Common myeloid progenitor, CD34-positive (primary cell): ENCODE measurements at regions not wholly inside any gene's neighbourhood (a gene's known extent, or its start where the extent isn't known, plus 50 kb on each side); places are given as distances from the start of the nearest gene placed in this dataset.

ENCODE experiments used
- CTCF ChIA-PET: fragments of 350-600 bp; sonication (Branson Sonifier 250); formaldehyde crosslinking; loops from one replicate; lab custom pipeline; 2021; ENCODE audit warnings: antibody characterized with exemption; lab: Charles Lee
- POLR2A ChIA-PET: fragments of 350-600 bp; sonication (Branson Sonifier 250); formaldehyde crosslinking; loops from one replicate; lab custom pipeline; 2021; ENCODE audit warnings: antibody characterized with exemption; lab: Charles Lee
- DNase-seq, 3 donors: peaks; one replicate each; pipeline versions ENCODE4 v3.0.0 to v3.0.0-alpha.2; 2013
- H3K27ac ChIP-seq, 2 experiments: 1 replicate in 1 of 2; 2 replicates in 1 of 2; pipeline ENCODE4 v1.7.0; 2013; ENCODE audit warnings: inconsistent platforms in 2 of 2, low read length in 2 of 2, mild to moderate bottlenecking in 2 of 2, low read depth in 1 of 2, moderate library complexity in 1 of 2; ENCODE audit not compliant: severe bottlenecking in 2 of 2, insufficient read depth in 1 of 2, poor library complexity in 1 of 2
- H3K27me3 ChIP-seq, 5 experiments: replicated peaks in 2 of 5; 1 replicate in 3 of 5; 2 replicates in 2 of 5; pipeline versions ENCODE4 v1.6.1 to v1.7.0; 2013; ENCODE audit warnings: low read length in 4 of 5, mild to moderate bottlenecking in 2 of 5, moderate library complexity in 2 of 5, inconsistent platforms in 1 of 5; ENCODE audit not compliant: insufficient read depth in 5 of 5, control insufficient read depth in 4 of 5
- H3K36me3 ChIP-seq, 4 experiments: 1 replicate in 2 of 4; 2 replicates in 2 of 4; pipeline versions ENCODE4 v1.6.1 to v1.7.0; 2013; ENCODE audit warnings: low read length in 3 of 4, control low read depth in 1 of 4, mild to moderate bottlenecking in 1 of 4; ENCODE audit not compliant: control insufficient read depth in 4 of 4, insufficient read depth in 4 of 4
- H3K4me1 ChIP-seq, 4 experiments: 1 replicate in 3 of 4; 2 replicates in 1 of 4; pipeline versions ENCODE4 v1.6.1 to v1.7.1; 2013; ENCODE audit warnings: low read length in 3 of 4, mild to moderate bottlenecking in 3 of 4, control low read depth in 1 of 4, inconsistent platforms in 1 of 4, moderate library complexity in 1 of 4; ENCODE audit not compliant: control insufficient read depth in 4 of 4, insufficient read depth in 4 of 4; ENCODE audit errors: control extremely low read depth in 1 of 4
- H3K4me3 ChIP-seq, 7 experiments: 1 replicate in 4 of 7; 2 replicates in 3 of 7; pipeline versions ENCODE4 v1.5.1 to v1.7.0; 2013; ENCODE audit warnings: mild to moderate bottlenecking in 7 of 7, low read length in 6 of 7, moderate library complexity in 6 of 7, inconsistent platforms in 2 of 7, low read depth in 2 of 7, control low read depth in 1 of 7; ENCODE audit not compliant: insufficient read depth in 4 of 7, control insufficient read depth in 1 of 7; ENCODE audit errors: extremely low read depth in 1 of 7
- H3K9me3 ChIP-seq, 5 experiments: 1 replicate in 4 of 5; 2 replicates in 1 of 5; pipeline versions ENCODE4 v1.6.1 to v1.7.1; 2013; ENCODE audit warnings: low read length in 4 of 5, mild to moderate bottlenecking in 2 of 5, inconsistent platforms in 1 of 5, low read depth in 1 of 5, moderate library complexity in 1 of 5; ENCODE audit not compliant: control insufficient read depth in 4 of 5, insufficient read depth in 2 of 5; ENCODE audit errors: control extremely low read depth in 1 of 5
- WGBS: methylation state at CpG from one replicate; pipeline ENCODE4 v1.1.5; 2013; ENCODE audit not compliant: insufficient coverage; 5-methylcytosine and 5-hydroxymethylcytosine counted together

DNA sequence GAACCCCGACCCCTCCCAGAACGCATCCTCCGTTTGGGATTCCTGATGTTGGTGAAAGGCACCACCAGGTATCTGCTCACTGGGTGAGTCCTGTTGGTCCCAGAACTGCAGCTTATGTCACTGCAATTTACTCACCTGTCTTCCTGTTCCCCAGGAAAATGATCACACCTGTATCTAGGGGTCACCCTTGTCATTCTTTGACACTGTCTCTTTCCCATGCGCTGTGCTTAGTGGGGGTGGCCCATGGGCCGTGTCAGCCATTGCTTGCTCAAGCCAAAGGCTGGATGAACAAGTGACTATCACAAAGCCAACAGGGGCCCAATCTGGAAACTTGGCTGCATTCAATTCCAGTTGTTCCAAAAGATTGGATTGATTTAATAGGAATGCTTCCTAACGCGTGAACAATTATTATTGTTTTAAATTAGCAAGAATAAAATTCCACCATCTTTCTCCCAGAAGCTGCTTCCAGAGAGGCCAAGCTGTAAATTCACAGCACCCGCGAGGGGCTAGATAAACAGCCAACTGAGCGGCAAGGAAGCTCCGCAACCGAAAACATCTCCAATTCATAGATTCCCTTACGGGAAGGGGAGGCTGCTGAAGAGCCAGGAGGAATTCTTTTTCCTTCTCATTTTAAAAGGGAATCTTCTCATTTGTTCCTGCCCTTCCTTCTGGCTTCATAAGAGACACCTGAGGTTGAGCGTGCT lies 134.8 kb upstream of the ZMIZ1 start:
- CTCF ChIA-PET, result interaction anchor here (1.4 to 1.5 kb wide), 2 partner anchors 11 to 18 kb away, joined by 3 to 4 read pairs; no protein-coding TSS in a partner anchor
- POLR2A ChIA-PET, result no interaction called here

DNA sequence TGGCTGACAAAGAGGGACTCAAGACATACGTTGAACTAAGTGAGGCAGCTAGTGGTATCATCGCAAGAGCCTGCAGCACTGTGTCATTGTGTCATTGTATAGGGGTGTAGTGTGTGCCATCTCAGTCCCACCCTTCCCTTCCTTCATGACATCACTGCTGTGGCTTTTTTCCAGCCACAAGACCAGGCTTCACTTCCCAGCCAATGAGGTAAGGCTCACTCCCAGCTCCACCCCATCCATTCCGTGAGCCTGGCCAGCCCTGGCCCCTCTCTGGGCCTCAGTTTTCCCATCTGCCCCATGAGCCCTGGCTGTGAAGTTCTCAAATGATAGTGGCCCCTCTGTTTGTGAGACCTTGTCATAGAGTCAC lies 134.3 kb upstream of the ZMIZ1 start:
- H3K4me1 ChIP-seq, result peaks cover 0 to 20% (median 14%) of the 10 kb centered on the region in 4 experiments
- no peaks in the 10 kb centered on the region for H3K27me3 ChIP-seq
- WGBS, result 93% methylated on average over 1 of the region's 3 CpGs
- H3K36me3 ChIP-seq, result no peaks in the 10 kb centered on the region
- ChIA-PET CTCF (interaction anchor here (1.4 to 1.5 kb wide), 2 partner anchors 10 to 18 kb away, joined by 3 to 4 read pairs; no protein-coding TSS in a partner anchor), POLR2A (no interaction called here)
- no peak overlapping the region for H3K27ac ChIP-seq
- DNase-seq, result no peak
- H3K4me3 ChIP-seq, result no peak overlapping the region
- H3K9me3 ChIP-seq, result no peaks in the 10 kb centered on the region

More for the DNA sequence above, 134.8 kb upstream of the ZMIZ1 start:
- H3K36me3 ChIP-seq, result no peaks in the 10 kb centered on the region
- H3K27me3 ChIP-seq, result no peaks in the 10 kb centered on the region
- H3K4me3 ChIP-seq, result no peak overlapping the region
- 99% methylated on average over 7 of the region's 14 CpGs for WGBS
- H3K27ac ChIP-seq, result no peak overlapping the region
- H3K9me3 ChIP-seq, result no peaks in the 10 kb centered on the region
- peaks cover 0 to 18% (median 14%) of the 10 kb centered on the region in 4 experiments for H3K4me1 ChIP-seq
- DNase-seq, result no peak

DNA sequence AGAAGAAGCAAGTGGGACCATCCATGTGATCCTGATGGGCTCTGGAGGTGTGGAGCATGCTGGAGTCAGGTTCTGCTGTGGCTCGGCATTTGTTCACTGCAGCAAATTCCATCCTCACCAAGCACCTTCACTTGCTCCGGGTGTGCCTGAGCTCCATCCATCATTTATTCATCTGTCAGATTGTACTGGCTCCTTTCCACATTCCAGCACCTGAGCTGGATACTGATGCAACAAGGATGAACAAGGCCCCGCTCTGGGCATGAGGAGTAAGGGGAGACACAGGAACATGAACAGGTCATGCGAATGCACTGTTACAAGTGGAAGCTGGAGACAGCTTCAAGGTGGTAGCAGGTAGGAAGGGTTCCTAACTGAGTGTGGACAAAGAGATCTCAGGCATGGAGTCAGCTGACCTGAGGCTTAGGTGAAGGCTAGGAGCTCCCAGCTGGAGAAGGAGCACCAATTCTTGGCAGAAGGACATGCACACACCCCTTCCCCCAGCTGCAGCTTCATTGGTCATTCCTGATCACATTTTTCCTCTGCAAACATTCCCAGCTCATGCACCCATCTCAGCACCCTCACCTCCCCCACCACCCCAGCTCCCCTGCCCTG lies 133.7 kb upstream of the ZMIZ1 start:
- DNase-seq, result no peak
- POLR2A ChIA-PET, result no interaction called here
- H3K36me3 ChIP-seq, result no peaks in the 10 kb centered on the region
- no peaks in the 10 kb centered on the region for H3K27me3 ChIP-seq
- no peaks in the 10 kb centered on the region for H3K9me3 ChIP-seq
- no peak overlapping the region for H3K4me3 ChIP-seq
- 100% methylated on average over 4 of the region's 4 CpGs for WGBS
- no peak overlapping the region for H3K27ac ChIP-seq
- CTCF ChIA-PET, result interaction anchor here (0.8 to 1.4 kb wide), 3 partner anchors 17 to 40 kb away, joined by 3 read pairs; no protein-coding TSS in a partner anchor
- H3K4me1 ChIP-seq, result peaks cover 0 to 20% (median 14%) of the 10 kb centered on the region in 4 experiments

DNA sequence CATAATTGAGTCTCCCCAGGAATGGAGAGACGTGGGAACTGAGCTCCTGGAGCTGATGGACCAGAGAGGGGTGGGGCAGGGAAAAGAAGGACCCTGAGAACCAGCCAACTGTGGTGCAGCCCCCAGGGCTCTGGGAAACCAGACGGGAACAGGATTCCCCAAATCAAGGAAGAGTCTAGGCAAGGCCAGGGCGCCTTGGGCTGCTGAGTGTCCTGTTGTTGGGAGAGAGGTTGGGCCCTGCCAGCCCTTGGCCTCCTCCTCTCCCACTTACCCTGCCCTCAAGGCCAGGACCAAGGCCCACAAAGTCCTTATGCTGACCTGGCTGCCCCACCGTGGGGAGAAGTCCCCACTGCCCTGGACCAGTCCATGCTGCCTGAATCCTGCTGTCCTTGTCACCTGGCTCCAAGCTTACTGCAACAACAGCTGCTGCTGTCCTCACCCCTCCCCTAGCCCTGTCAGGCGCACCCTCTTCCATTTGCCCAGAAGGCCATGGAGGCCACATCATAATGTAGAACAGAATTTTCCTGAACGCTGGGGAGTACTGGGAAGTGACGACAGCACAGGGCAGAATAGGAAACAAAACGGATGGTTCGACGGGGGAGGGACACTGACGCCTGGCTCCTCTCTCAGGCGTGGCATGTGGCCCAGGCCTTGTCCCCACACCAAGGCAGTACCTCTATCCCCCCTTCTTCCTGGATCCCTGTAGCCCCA lies 132.9 kb upstream of the ZMIZ1 start:
- POLR2A ChIA-PET, result no interaction called here
- H3K27me3 ChIP-seq, result no peaks in the 10 kb centered on the region
- no peak for DNase-seq
- no peak overlapping the region for H3K27ac ChIP-seq
- H3K36me3 ChIP-seq, result no peaks in the 10 kb centered on the region
- CTCF ChIA-PET, result interaction anchor here (0.8 to 1.5 kb wide), 6 partner anchors 10 to 120 kb away, joined by 3 to 4 read pairs (median 3); no protein-coding TSS in a partner anchor
- peaks cover 0 to 20% (median 14%) of the 10 kb centered on the region in 4 experiments for H3K4me1 ChIP-seq
- H3K9me3 ChIP-seq, result no peaks in the 10 kb centered on the region
- WGBS, result 92% methylated on average over 12 of the region's 12 CpGs
- H3K4me3 ChIP-seq, result no peak overlapping the region

DNA sequence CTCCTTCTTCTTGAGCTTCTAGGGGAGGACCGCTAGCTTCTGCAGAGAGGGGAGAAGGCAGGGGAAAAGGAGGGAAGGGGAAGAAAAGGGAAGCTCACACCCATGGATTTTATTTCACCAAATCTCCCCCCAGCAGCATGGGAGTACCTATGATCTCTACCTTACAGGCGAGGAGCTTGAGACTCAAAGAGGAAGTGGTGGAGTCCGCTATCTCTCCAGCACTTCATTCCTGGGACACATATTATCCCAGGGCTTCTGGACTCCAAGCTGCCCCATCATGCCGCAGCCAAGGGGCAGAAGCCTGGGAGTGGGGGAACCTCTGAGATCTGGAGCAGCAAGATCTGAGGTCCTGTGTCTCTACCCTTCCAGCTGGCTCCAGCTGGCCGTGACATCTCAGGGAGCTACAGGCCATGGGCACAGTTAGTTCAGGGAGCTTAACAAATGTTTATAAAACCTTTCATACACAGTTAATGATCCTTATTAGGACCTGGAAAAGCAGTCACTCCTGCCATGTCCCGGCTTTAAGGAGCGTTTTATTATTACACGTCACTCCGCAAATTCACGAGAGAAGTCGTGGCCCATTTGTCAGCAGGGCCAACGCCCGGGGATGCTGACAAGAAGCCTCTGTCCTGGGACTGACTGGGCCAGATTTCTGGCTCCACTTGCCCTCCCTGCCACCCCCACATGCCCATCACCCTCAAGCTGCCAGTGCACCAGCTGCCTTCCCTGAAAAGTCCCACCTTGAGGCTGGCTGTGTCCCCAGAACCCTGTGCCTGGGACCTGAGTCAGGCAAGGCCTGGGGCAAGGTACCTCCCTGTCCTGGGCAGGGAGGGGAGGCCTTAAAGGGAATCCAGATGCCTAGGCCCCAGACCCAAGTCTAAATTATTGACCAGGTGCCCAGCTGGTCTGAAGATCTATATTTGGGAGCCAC lies 132.1 kb upstream of the ZMIZ1 start:
- no peak overlapping the region for H3K4me3 ChIP-seq
- no peaks in the 10 kb centered on the region for H3K9me3 ChIP-seq
- H3K4me1 ChIP-seq, result peaks cover 0 to 20% (median 14%) of the 10 kb centered on the region in 4 experiments
- H3K27me3 ChIP-seq, result no peaks in the 10 kb centered on the region
- H3K27ac ChIP-seq, result no peak overlapping the region
- CTCF ChIA-PET, result interaction anchor here (0.9 to 1.5 kb wide), 6 partner anchors 9 to 119 kb away, joined by 3 to 4 read pairs (median 3); no protein-coding TSS in a partner anchor
- 96% methylated on average over 12 of the region's 13 CpGs for WGBS
- DNase-seq, result no peak
- POLR2A ChIA-PET, result interaction anchor here (0.6 kb wide), 1 partner anchor 22 kb away, joined by 4 read pairs; no protein-coding TSS in a partner anchor
- no peaks in the 10 kb centered on the region for H3K36me3 ChIP-seq

DNA sequence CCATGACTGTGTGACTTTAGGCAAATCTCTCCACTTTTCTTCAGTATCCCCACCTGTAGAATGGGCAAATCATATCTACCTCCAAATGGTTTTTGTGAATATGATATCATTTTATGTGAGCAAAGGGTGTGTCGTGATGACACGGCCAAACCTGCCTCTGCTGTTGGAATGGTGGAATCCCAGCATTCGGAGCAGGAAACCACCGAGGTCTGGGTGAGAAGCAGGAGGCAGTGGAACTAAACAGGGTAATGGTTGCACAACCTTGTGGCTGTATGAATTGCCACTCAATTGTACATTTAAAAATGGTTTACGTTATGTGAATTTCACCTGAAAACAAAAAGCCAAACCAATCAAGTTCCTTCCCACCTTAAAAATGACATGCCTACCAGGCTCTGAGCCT lies 131.4 kb upstream of the ZMIZ1 start:
- CTCF ChIA-PET, result interaction anchor here (0.9 to 1.5 kb wide), 5 partner anchors 8 to 86 kb away, joined by 3 to 4 read pairs (median 3); no protein-coding TSS in a partner anchor
- POLR2A ChIA-PET, result no interaction called here
- Histone ChIP-seq H3K27ac (no peak overlapping the region), H3K4me3 (no peak overlapping the region), H3K36me3 (no peaks in the 10 kb centered on the region), H3K4me1 (peaks cover 0 to 20% (median 14%) of the 10 kb centered on the region in 4 experiments), H3K9me3 (no peaks in the 10 kb centered on the region), H3K27me3 (no peaks in the 10 kb centered on the region)
- WGBS, result 6% methylated on average over 3 of the region's 5 CpGs
- DNase-seq, result peak; percentile 14 to 62 (median 42)
